ENCODE measurements at regions not wholly inside any gene's neighbourhood (a gene's known extent, or its start where the extent isn't known, plus 50 kb on each side); places are given as distances from the start of the nearest gene placed in this dataset.

DNA sequence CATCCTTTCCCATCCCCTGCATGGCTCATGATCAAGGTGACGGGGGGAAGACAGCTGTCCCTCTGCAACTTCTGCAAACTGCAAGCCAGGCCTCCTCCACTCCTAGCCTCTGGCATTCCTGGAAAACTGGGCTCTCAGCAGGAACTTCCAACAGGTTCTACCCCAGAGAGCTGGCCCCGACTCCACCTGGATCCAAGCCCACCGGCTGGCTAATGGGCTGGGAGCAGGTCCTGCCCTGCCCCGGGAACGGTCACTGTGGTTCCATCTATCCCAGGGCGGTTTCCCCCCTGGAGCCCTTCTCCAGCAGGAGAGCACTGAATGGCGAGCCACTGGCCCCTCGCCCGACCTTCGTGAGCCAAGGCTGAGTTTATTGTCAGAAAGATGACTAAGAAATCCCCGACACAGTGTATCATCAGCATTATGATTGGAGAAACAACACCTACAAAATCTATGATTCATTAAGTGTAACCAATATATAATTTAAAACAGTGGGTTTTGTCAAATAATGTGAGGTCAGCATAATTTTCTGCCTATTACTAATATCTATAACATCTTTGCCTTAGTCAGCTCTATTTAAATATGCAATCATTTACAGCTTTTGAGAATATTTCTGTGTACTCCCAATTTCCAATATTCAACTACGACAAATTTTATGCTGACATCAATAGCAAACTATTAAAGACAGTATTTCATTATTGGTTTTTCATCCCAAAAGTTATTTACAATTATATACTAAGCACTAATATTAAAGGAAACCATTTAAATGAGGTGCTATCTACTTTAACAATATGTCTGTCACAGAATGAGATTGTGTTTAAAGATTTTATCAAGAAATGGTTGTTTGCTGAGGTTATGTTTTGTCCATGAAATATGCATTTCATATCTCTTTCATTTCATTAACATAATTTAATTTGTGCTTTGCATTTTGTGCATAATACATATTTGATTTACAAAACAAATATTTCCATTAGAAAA, 133.0 kb downstream of the URI1 start:
- TF ChIP-seq, protein P1, sequence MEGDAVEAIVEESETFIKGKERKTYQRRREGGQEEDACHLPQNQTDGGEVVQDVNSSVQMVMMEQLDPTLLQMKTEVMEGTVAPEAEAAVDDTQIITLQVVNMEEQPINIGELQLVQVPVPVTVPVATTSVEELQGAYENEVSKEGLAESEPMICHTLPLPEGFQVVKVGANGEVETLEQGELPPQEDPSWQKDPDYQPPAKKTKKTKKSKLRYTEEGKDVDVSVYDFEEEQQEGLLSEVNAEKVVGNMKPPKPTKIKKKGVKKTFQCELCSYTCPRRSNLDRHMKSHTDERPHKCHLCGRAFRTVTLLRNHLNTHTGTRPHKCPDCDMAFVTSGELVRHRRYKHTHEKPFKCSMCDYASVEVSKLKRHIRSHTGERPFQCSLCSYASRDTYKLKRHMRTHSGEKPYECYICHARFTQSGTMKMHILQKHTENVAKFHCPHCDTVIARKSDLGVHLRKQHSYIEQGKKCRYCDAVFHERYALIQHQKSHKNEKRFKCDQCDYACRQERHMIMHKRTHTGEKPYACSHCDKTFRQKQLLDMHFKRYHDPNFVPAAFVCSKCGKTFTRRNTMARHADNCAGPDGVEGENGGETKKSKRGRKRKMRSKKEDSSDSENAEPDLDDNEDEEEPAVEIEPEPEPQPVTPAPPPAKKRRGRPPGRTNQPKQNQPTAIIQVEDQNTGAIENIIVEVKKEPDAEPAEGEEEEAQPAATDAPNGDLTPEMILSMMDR (IDR thresholded peaks at IDR 0.05): no peak
- no peak for TF ChIP-seq ZFX (IDR thresholded peaks at IDR 0.05; ENCODE audit: borderline replicate concordance)
